Mucosa of descending colon (tissue), 3 donors: ENCODE measurements at regions not wholly inside any gene's neighbourhood (a gene's known extent, or its start where the extent isn't known, plus 50 kb on each side); places are given as distances from the start of the nearest gene placed in this dataset.
"Not testable (repeated sequence)": the region's sequence is repeated elsewhere in the genome, so short reads cannot be mapped to it uniquely, and the experiment has no call there.

Experiments used
- ATAC-seq: fragments of 200-7000 bp; cut with Tn5 transposase; one replicate; pipeline ENCODE4 v1.9.1; 2020; ENCODE audit warnings: mild to moderate bottlenecking, moderate library complexity
- DNase-seq, 3 donors: peaks; one replicate each; pipeline ENCODE4 v3.0.0-alpha.2; 2020
- H3K36me3 ChIP-seq: fragments of 200-600 bp; one replicate; pipeline ENCODE4 v1.8.0; 2021; ENCODE audit warnings: low read depth, mild to moderate bottlenecking
- H3K4me1 ChIP-seq: fragments of 200-600 bp; one replicate; pipeline ENCODE4 v1.8.0; 2021; ENCODE audit warnings: low read depth, mild to moderate bottlenecking
- H3K4me3 ChIP-seq: fragments of 200-600 bp; one replicate; pipeline ENCODE4 v1.8.0; 2021; ENCODE audit warnings: mild to moderate bottlenecking
- H3K9me3 ChIP-seq: fragments of 200-600 bp; one replicate; pipeline ENCODE4 v1.8.0; 2021; ENCODE audit warnings: mild to moderate bottlenecking
- CTCF ChIP-seq: fragments of 200-600 bp; IDR thresholded peaks from one replicate; pipeline ENCODE4 v1.8.0; 2022; ENCODE audit warnings: antibody characterized with exemption, mild to moderate bottlenecking
- intact Hi-C, 2 donors: fragments of 100-400 bp; cut with DNase I in 1 of 2; cut with micrococcal nuclease in 1 of 2; formaldehyde crosslinking; loops; one replicate each; pipeline versions ENCODE4 v1.11.0 to v1.11.1; 2022; cut with DNase I, micrococcal nuclease
- donor health status: DM: no; HTN: no; CAD: no; lungs with moderate emphysema.
- donor health status: DM: no; HTN: no; CAD: no.
- donor health status: DM: no; HTN: yes; CAD: no.

DNA sequence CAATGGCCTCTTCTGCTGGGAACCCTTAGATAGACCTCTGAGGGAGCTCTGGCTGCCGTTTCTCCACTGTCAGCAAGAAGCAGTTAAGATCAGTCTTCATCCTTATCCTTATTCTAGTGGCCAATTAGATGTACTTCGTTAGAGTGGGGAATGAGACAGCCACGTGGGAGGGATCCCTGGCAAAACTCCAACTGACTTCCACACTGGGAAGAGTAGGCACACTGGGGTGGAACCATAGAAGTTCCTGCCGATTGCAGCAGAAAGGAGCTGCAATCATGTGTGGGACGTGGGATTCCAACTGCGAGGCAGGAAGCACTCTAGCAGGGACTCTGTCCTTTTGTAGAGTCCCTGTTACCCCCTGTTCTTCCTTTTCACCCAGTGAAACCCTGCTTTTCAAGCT, 226.3 kb upstream of the RGS17 start:
- no peak for ATAC-seq
- no peaks in the 10 kb centered on the region for H3K9me3 ChIP-seq
- no peaks in the 10 kb centered on the region for H3K36me3 ChIP-seq
- no peaks in the 10 kb centered on the region for H3K4me1 ChIP-seq
- TF ChIP-seq CTCF, result no peak
- H3K4me3 ChIP-seq, result no peak overlapping the region
- DNase-seq, result no peak
- intact Hi-C loops, result no loop called here

DNA sequence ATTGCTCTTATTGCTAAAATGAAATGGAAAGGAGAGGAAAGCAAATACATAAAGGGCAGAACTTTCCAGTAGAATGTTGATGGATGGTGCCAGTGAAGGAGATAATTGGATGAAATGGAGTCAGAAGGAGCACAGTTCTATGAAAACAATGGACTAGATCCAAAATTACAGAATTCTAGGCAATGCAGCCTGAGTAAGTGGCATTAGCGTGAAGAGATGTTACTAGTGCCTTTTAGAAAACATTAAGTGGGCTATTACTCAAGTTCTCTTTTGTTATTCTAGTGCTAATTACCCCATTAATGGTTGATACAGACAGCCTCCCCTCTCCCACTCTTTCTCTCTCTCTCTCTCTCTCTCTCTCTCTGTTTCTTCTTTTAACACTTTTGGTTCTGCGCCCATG, 209.5 kb upstream of the RGS17 start:
- ATAC-seq, result no peak
- no peak overlapping the region for H3K4me3 ChIP-seq
- intact Hi-C loops, result no loop called here
- H3K36me3 ChIP-seq, result no peaks in the 10 kb centered on the region
- no peaks in the 10 kb centered on the region for H3K4me1 ChIP-seq
- no peak for DNase-seq
- H3K9me3 ChIP-seq, result no peaks in the 10 kb centered on the region
- TF ChIP-seq CTCF, result no peak

DNA sequence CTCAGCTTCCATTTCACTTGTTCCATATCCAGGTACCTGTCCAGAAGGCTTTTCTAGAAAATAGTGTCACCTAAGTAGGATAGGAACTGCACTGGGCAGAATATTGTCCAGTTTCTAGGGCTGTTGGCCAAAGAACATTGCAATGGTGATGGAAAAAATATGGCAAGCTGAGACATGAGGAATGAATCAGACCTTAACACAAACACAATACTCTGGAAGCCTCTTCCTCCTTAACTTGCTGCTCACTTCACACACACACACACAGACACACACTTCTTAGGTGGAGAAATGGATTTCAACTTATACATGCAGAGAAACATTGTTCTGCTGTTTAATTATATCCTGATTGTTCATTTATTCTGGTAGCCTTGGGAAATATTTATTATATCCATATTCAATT, 203.0 kb upstream of the RGS17 start:
- no peak for TF ChIP-seq CTCF
- H3K9me3 ChIP-seq, result no peaks in the 10 kb centered on the region
- no peaks in the 10 kb centered on the region for H3K4me1 ChIP-seq
- DNase-seq (no peak), ATAC-seq (no peak)
- H3K4me3 ChIP-seq, result no peak overlapping the region
- intact Hi-C loops, result no loop called here
- no peaks in the 10 kb centered on the region for H3K36me3 ChIP-seq

DNA sequence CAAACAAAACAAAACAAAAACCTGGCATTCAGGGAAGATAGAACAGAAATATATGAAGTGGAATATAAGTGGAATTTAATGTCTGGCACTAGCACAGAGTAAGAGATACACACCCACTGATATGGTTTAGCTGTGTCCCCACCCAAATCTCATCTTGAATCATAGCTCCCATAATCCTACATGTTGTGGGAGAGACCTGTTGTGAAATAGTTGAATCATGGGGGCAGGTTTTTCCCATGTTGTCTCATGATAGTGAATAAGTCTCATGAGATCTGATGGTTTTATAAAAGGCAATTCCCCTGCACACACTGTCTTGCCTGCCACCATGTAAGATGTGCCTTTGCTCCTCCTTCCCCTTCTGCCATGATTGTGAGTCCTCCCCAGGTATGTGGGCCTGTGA, 200.1 kb upstream of the RGS17 start:
- H3K4me1 ChIP-seq, H3K36me3 ChIP-seq, DNase-seq, H3K4me3 ChIP-seq, H3K9me3 ChIP-seq, ATAC-seq, intact Hi-C loops: not testable (repeated sequence)

GRCh38 chr6:153328194-153328593, 197.1 kb upstream of the RGS17 start:
- Histone ChIP-seq H3K36me3 (no peaks in the 10 kb centered on the region), H3K4me1 (no peaks in the 10 kb centered on the region), H3K4me3 (no peak overlapping the region), H3K9me3 (no peaks in the 10 kb centered on the region)
- ATAC-seq (no peak), DNase-seq (no peak)
- TF ChIP-seq CTCF, result no peak
- intact Hi-C loops, result no loop called here

DNA sequence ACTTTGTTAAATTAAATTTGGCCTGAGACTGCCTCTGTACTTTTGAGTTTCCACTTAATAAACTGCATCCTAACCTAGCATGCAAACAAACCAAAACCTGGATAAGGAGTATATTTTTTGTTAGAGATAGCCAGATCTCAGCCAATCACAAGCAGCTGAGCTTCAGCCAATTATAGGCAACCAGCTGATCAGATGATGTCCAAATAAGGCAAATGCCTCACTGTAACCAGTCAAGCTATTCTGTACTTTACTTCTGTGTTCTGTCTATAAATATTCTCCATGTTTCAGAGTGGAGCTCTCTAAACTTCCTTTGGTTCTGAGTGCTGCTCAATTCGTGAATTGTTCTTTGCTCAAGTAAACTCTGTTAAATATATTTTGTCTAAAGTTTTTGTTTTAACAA, 194.6 kb upstream of the RGS17 start:
- intact Hi-C loops, result no loop called here
- no peak for DNase-seq
- no peak for ATAC-seq

More for the DNA sequence above, 194.6 kb upstream of the RGS17 start:
- Histone ChIP-seq H3K36me3 (no peaks in the 10 kb centered on the region), H3K4me1 (no peaks in the 10 kb centered on the region), H3K9me3 (no peaks in the 10 kb centered on the region), H3K4me3 (no peak overlapping the region)
- no peak for TF ChIP-seq CTCF
